IMR-90 (cell line): ENCODE measurements at regions not wholly inside any gene's neighbourhood (a gene's known extent, or its start where the extent isn't known, plus 50 kb on each side); places are given as distances from the start of the nearest gene placed in this dataset.

Experiments used
- ATAC-seq: fragments of 200-7000 bp; cut with Tn5 transposase; 2 replicates; pipeline ENCODE4 v1.9.1; 2020; ENCODE audit warnings: low read depth, mild to moderate bottlenecking, moderate library complexity
- BruUV-seq: library from RNA; stranded (reverse); fragments of 400-500 nt; replicated peaks from 2 replicates; lab custom pipeline; 2021; lab: Mats Ljungman, UMichigan
- CTCF ChIA-PET: fragments of 300-600 bp; formaldehyde crosslinking; extraction: SDS; loops from one replicate; lab custom pipeline; 2021; ENCODE audit warnings: antibody characterized with exemption; lab: Yijun Ruan, JAX
- POLR2A ChIA-PET: fragments of 300-600 bp; sonication (Branson Sonifier 250); formaldehyde crosslinking; loops from one replicate; lab custom pipeline; 2022; ENCODE audit warnings: antibody characterized with exemption; ENCODE audit not compliant: unreplicated experiment; lab: Charles Lee
- DNase-seq: peaks from one replicate; pipeline ENCODE4 v3.0.0; 2013
- H2AFZ ChIP-seq: replicated peaks from 2 replicates; pipeline ENCODE3; 2013; ENCODE audit warnings: low read length, mild to moderate bottlenecking; ENCODE audit not compliant: poor library complexity
- H2AK5ac ChIP-seq: 2 replicates; pipeline ENCODE4 v1.6.1; 2013; ENCODE audit warnings: low read depth, low read length, inconsistent platforms
- H2AK9ac ChIP-seq: replicated peaks from 2 replicates; pipeline ENCODE3; 2013; ENCODE audit warnings: mild to moderate bottlenecking, low read depth, low read length, moderate library complexity; ENCODE audit not compliant: poor library complexity
- H2BK120ac ChIP-seq: 2 replicates; pipeline ENCODE4 v1.6.1; 2013; ENCODE audit warnings: low read depth, low read length, inconsistent platforms
- H2BK15ac ChIP-seq: 3 replicates; pipeline ENCODE4 v1.6.1; 2013; ENCODE audit warnings: low read depth, low read length, inconsistent platforms
- H2BK20ac ChIP-seq: 2 replicates; pipeline ENCODE4 v1.6.1; 2013; ENCODE audit warnings: low read depth, mild to moderate bottlenecking, inconsistent platforms, low read length, moderate library complexity
- H2BK5ac ChIP-seq: 2 replicates; pipeline ENCODE4 v1.6.1; 2013; ENCODE audit warnings: mild to moderate bottlenecking, low read depth, low read length, inconsistent platforms; ENCODE audit not compliant: poor library complexity, severe bottlenecking
- H3K14ac ChIP-seq: replicated peaks from 2 replicates; pipeline ENCODE4 v1.6.1; 2013; ENCODE audit warnings: low read depth, low read length, inconsistent platforms
- H3K18ac ChIP-seq: 2 replicates; pipeline ENCODE4 v1.6.1; 2013; ENCODE audit warnings: low read depth, low read length, control low read depth
- H3K23ac ChIP-seq: 2 replicates; pipeline ENCODE4 v1.6.1; 2013; ENCODE audit warnings: low read depth, low read length, inconsistent platforms
- H3K27ac ChIP-seq: 2 replicates; pipeline ENCODE4 v1.5.1; 2013; ENCODE audit warnings: mild to moderate bottlenecking, control low read depth, low read length; ENCODE audit not compliant: insufficient read depth
- H3K27me3 ChIP-seq: 2 replicates; pipeline ENCODE4 v1.6.1; 2013; ENCODE audit warnings: low read length; ENCODE audit not compliant: control insufficient read depth, insufficient read depth
- H3K36me3 ChIP-seq: 2 replicates; pipeline ENCODE4 v1.6.1; 2013; ENCODE audit warnings: low read length, mixed read lengths; ENCODE audit not compliant: control insufficient read depth, insufficient read depth
- H3K4ac ChIP-seq: 2 replicates; pipeline ENCODE4 v1.6.1; 2013; ENCODE audit warnings: low read depth, low read length, inconsistent platforms
- H3K4me1 ChIP-seq: 2 replicates; pipeline ENCODE4 v1.6.1; 2013; ENCODE audit warnings: low read length, mixed read lengths; ENCODE audit not compliant: control insufficient read depth, insufficient read depth
- H3K4me2 ChIP-seq: 2 replicates; pipeline ENCODE4 v1.6.1; 2013; ENCODE audit warnings: low read depth, mild to moderate bottlenecking, control low read depth, low read length, moderate library complexity
- H3K4me3 ChIP-seq: 2 replicates; pipeline ENCODE4 v1.5.1; 2013; ENCODE audit warnings: low read depth, mild to moderate bottlenecking, control low read depth, low read length, moderate library complexity; ENCODE audit not compliant: insufficient read depth
- H3K56ac ChIP-seq: 2 replicates; pipeline ENCODE4 v1.6.1; 2013; ENCODE audit warnings: low read length, inconsistent platforms; ENCODE audit not compliant: insufficient read depth; ENCODE audit errors: extremely low read depth
- H3K79me1 ChIP-seq, 2 experiments: 2 replicates each; pipeline ENCODE4 v1.6.1; 2013; ENCODE audit warnings: low read length in 2 of 2, inconsistent platforms in 1 of 2, low read depth in 1 of 2
- H3K9ac ChIP-seq: 2 replicates; pipeline ENCODE4 v1.6.1; 2013; ENCODE audit warnings: low read depth, low read length, control low read depth
- H3K9me1 ChIP-seq: 2 replicates; pipeline ENCODE4 v1.6.1; 2013; ENCODE audit warnings: low read length, inconsistent platforms; ENCODE audit not compliant: insufficient read depth
- H3K9me3 ChIP-seq: 2 replicates; pipeline ENCODE4 v1.6.1; 2013; ENCODE audit warnings: low read length; ENCODE audit not compliant: control insufficient read depth, insufficient read depth
- H4K20me1 ChIP-seq: 2 replicates; pipeline ENCODE4 v1.6.1; 2013; ENCODE audit warnings: low read length, inconsistent platforms; ENCODE audit not compliant: insufficient read depth
- H4K5ac ChIP-seq: 2 replicates; pipeline ENCODE4 v1.6.1; 2013; ENCODE audit warnings: mild to moderate bottlenecking, low read depth, low read length, control low read depth
- H4K8ac ChIP-seq, 2 experiments: 2 replicates each; pipeline ENCODE4 v1.6.1; 2013; ENCODE audit warnings: low read depth in 2 of 2, low read length in 2 of 2, control low read depth in 1 of 2, inconsistent platforms in 1 of 2
- H4K91ac ChIP-seq: 2 replicates; pipeline ENCODE4 v1.6.1; 2013; ENCODE audit warnings: low read depth, low read length, inconsistent platforms; ENCODE audit not compliant: insufficient read depth
- POLR2A ChIP-seq: IDR thresholded peaks from 2 replicates; pipeline ENCODE4 v1.6.1; 2012; ENCODE audit warnings: mild to moderate bottlenecking, low read depth, low read length
- RCOR1 ChIP-seq: IDR thresholded peaks from 2 replicates; pipeline ENCODE4 v1.6.1; 2012; ENCODE audit warnings: mild to moderate bottlenecking, low read length, improper control_type of control experiment; ENCODE audit not compliant: insufficient replicate concordance
- WGBS, 2 experiments: methylation state at CpG; one replicate each; pipeline versions ENCODE4 v1.1.5 to v1.1.7; 2013; ENCODE audit warnings: missing lambda C conversion rate in 2 of 2; ENCODE audit not compliant: insufficient read length in 1 of 2; ENCODE audit errors: extremely low coverage in 2 of 2; 5-methylcytosine and 5-hydroxymethylcytosine counted together
- dilution Hi-C: fragments of 300-500 bp; cut with HindIII; formaldehyde crosslinking; loops from one replicate; pipeline ENCODE4 v1.14.3; 2018; ENCODE audit warnings: low sequenced_read_pairs; ENCODE audit not compliant: unreplicated experiment
- in situ Hi-C: fragments of 300-500 bp; cut with MboI; formaldehyde crosslinking; loops from 3 replicates; pipeline ENCODE4 v1.14.3; 2019; ENCODE audit warnings: low sequenced_read_pairs, inconsistent platforms, mixed read lengths
- intact Hi-C: fragments of 100-400 bp; cut with micrococcal nuclease; formaldehyde crosslinking; loops from 2 replicates; pipeline ENCODE4 v1.10.0; 2022
- TF ChIP-seq, protein P1 (sequence below): fragments of 150-350 bp; IDR thresholded peaks from 2 replicates; pipeline ENCODE4 v1.6.1; 2016; ENCODE audit warnings: low read depth, mild to moderate bottlenecking, low read length, moderate library complexity, borderline replicate concordance

DNA sequence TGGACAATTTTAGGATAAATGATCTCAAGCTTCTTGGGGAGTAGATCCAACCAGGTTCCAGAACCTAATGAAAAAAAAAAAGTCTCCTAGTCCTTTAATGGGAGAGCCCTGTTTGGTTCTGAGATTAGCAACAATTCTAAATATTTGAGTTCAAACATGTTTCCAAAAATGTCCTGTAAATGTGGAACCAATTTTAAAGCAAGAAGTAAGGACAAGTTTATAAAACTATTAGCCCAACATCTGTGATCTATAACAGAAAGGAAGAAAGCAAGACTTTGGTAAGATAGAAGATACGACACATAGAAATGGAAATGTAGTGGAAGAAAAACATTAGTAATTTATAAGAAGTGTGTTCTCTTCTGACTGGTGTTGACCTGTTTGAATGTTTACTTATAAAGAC is 79.7 kb upstream of the SLC5A12 start:
- Histone ChIP-seq H3K79me1 (no peaks in the 10 kb centered on the region), H4K8ac (no peak overlapping the region), H3K18ac (no peak overlapping the region), H2BK120ac (no peak overlapping the region), H3K23ac (no peak overlapping the region), H3K9ac (no peak overlapping the region), H2AK9ac (no peak overlapping the region), H4K5ac (no peak overlapping the region), H3K4ac (no peak overlapping the region), H3K56ac (no peak overlapping the region), H2AFZ (no peak overlapping the region), H4K91ac (no peak overlapping the region), H2AK5ac (no peak overlapping the region), H4K20me1 (no peaks in the 10 kb centered on the region), H2BK5ac (no peak overlapping the region), H3K9me1 (no peaks in the 10 kb centered on the region), H3K14ac (no peak overlapping the region), H2BK15ac (no peak overlapping the region), H3K4me1 (no peaks in the 10 kb centered on the region; the same call in 1 of the 2 replicates), H3K4me3 (no peak overlapping the region), H3K27me3 (no peaks in the 10 kb centered on the region), H3K27ac (no peak overlapping the region), H3K4me2 (no peak overlapping the region), H3K36me3 (no peaks in the 10 kb centered on the region), H2BK20ac (no peak overlapping the region), H3K9me3 (no peaks in the 10 kb centered on the region)
- WGBS, 2 experiments: no CpG with 5 or more reads among the region's 1 CpG
- ATAC-seq (no peak), DNase-seq (no peak)
- intact Hi-C loops: no loop called here
- dilution Hi-C loops: no loop called here
- BruUV-seq: no TSS peak
- TF ChIP-seq RCOR1: no peak
- TF ChIP-seq, protein P1, sequence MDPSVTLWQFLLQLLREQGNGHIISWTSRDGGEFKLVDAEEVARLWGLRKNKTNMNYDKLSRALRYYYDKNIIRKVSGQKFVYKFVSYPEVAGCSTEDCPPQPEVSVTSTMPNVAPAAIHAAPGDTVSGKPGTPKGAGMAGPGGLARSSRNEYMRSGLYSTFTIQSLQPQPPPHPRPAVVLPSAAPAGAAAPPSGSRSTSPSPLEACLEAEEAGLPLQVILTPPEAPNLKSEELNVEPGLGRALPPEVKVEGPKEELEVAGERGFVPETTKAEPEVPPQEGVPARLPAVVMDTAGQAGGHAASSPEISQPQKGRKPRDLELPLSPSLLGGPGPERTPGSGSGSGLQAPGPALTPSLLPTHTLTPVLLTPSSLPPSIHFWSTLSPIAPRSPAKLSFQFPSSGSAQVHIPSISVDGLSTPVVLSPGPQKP: no peak
- TF ChIP-seq POLR2A: no peak
- ChIA-PET POLR2A (no interaction called here), CTCF (no interaction called here)
- in situ Hi-C loops: no loop called here
